Body of pancreas (tissue), 4 donors: ENCODE measurements at regions not wholly inside any gene's neighbourhood (a gene's known extent, or its start where the extent isn't known, plus 50 kb on each side); places are given as distances from the start of the nearest gene placed in this dataset.

Experiments used
- CTCF ChIP-seq, 7 experiments: fragments of 450-650 bp in 4 of 7; fragments of 200-600 bp in 3 of 7; sonication (generic) in 3 of 7; IDR thresholded peaks; one replicate each; pipeline ENCODE4 v1.5.1; 2016 to 2019; ENCODE audit warnings: antibody characterized with exemption in 7 of 7
- POLR2A ChIP-seq, 3 donors: fragments of 450-650 bp; IDR thresholded peaks; one replicate each; pipeline ENCODE4 v1.6.1; 2016; ENCODE audit warnings: antibody characterized with exemption in 3 of 3, mild to moderate bottlenecking in 2 of 3

- TF ChIP-seq CTCF (IDR thresholded peaks at IDR 0.05) (no peak), POLR2A (IDR thresholded peaks at IDR 0.05) (no peak)
These were observed 1087.6 kb upstream of the PIK3C3 start for GRCh38 chr18:40867459-40867858.
